GM23248 (cell line): ENCODE measurements at regions not wholly inside any gene's neighbourhood (a gene's known extent, or its start where the extent isn't known, plus 50 kb on each side); places are given as distances from the start of the nearest gene placed in this dataset.

ENCODE experiments used
- DNase-seq: peaks from one replicate; pipeline ENCODE4 v3.0.0-alpha.2; 2015
- H2AFZ ChIP-seq: fragments of 200-600 bp; sonication (generic); 2 replicates; pipeline ENCODE4 v1.6.1; 2016; ENCODE audit warnings: antibody characterized with exemption
- H3F3A ChIP-seq: fragments of 200-600 bp; sonication (generic); 2 replicates; pipeline ENCODE4 v1.6.1; 2016; ENCODE audit warnings: mild to moderate bottlenecking, antibody characterized with exemption, mixed run types; ENCODE audit not compliant: insufficient read depth
- H3K27ac ChIP-seq: fragments of 200-600 bp; sonication (generic); 2 replicates; pipeline ENCODE4 v1.5.1; 2016; ENCODE audit warnings: mild to moderate bottlenecking
- H3K27me3 ChIP-seq: fragments of 200-600 bp; sonication (generic); replicated peaks from 2 replicates; pipeline ENCODE4 v1.6.1; 2016; ENCODE audit warnings: mild to moderate bottlenecking; ENCODE audit not compliant: insufficient read depth
- H3K36me3 ChIP-seq: fragments of 200-600 bp; sonication (generic); 2 replicates; pipeline ENCODE4 v1.6.1; 2016; ENCODE audit warnings: low read depth, mild to moderate bottlenecking
- H3K4me1 ChIP-seq: fragments of 200-600 bp; sonication (generic); 2 replicates; pipeline ENCODE4 v1.6.1; 2016; ENCODE audit warnings: mild to moderate bottlenecking; ENCODE audit not compliant: insufficient read depth
- H3K4me2 ChIP-seq: fragments of 200-600 bp; sonication (generic); one replicate; pipeline ENCODE4 v1.6.1; 2016; ENCODE audit warnings: mild to moderate bottlenecking; ENCODE audit not compliant: unreplicated experiment
- H3K4me3 ChIP-seq: fragments of 200-600 bp; sonication (generic); 2 replicates; pipeline ENCODE4 v1.5.1; 2016; ENCODE audit warnings: mild to moderate bottlenecking
- H3K79me2 ChIP-seq: fragments of 200-600 bp; sonication (generic); 2 replicates; pipeline ENCODE4 v1.6.1; 2016; ENCODE audit warnings: mild to moderate bottlenecking; ENCODE audit not compliant: insufficient read depth
- H3K9ac ChIP-seq: fragments of 200-600 bp; sonication (generic); 2 replicates; pipeline ENCODE4 v1.6.1; 2016; ENCODE audit warnings: mild to moderate bottlenecking
- H3K9me2 ChIP-seq: fragments of 200-600 bp; sonication (generic); 2 replicates; pipeline ENCODE4 v1.6.1; 2016; ENCODE audit warnings: mixed run types, mild to moderate bottlenecking, moderate library complexity; ENCODE audit not compliant: insufficient read depth
- H3K9me3 ChIP-seq: fragments of 200-600 bp; sonication (generic); one replicate; pipeline ENCODE4 v1.6.1; 2017; ENCODE audit warnings: low read depth
- H4K20me1 ChIP-seq: fragments of 200-600 bp; sonication (generic); 2 replicates; pipeline ENCODE4 v1.6.0; 2016; ENCODE audit not compliant: insufficient read depth
- EZH2 ChIP-seq: fragments of 200-600 bp; sonication (generic); IDR thresholded peaks from 2 replicates; pipeline ENCODE4 v1.6.1; 2018; ENCODE audit warnings: antibody characterized with exemption, mild to moderate bottlenecking; ENCODE audit not compliant: insufficient read depth, poor library complexity, severe bottlenecking
- EZH2phosphoT487 ChIP-seq: fragments of 200-600 bp; sonication (generic); IDR thresholded peaks from 2 replicates; pipeline ENCODE4 v1.6.1; 2018; ENCODE audit warnings: antibody characterized with exemption, moderate library complexity, mild to moderate bottlenecking, low read depth; ENCODE audit not compliant: insufficient read depth
- WGBS, 2 experiments: methylation state at CpG; one replicate each; pipeline ENCODE4 v1.1.6; 2015 to 2017; ENCODE audit warnings: low lambda C conversion rate in 2 of 2, low coverage in 1 of 2; ENCODE audit errors: missing lambda C conversion rate in 2 of 2; 5-methylcytosine and 5-hydroxymethylcytosine counted together
- in situ Hi-C: fragments of 300-500 bp; cut with MboI; formaldehyde crosslinking; loops from 2 replicates; pipeline ENCODE4 v1.15.0; 2020

DNA sequence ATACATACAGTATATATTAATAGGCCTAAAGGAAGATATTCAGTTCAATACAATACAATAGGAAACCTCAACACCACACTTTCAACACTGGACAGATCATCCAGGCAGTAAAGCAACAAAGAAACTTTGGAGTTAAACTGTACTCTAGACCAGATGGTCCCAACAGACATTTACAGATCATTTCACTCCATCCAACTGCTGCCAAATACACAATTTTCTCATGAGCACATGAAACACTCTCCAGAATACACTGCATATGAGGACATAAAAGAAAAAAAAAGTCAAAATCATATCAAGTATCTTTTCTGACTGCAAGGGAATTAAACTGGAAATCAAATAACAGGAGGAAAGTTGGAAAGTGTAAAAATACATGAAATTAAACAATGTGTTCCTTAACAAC is 607.5 kb upstream of the BRINP3 start:
- Histone ChIP-seq H3K4me3 (no peak overlapping the region), H4K20me1 (no peaks in the 10 kb centered on the region), H3K9me3 (no peaks in the 10 kb centered on the region), H3F3A (no peaks in the 10 kb centered on the region), H3K4me2 (no peak overlapping the region), H3K4me1 (no peaks in the 10 kb centered on the region), H2AFZ (no peak overlapping the region), H3K27me3 (no peaks in the 10 kb centered on the region), H3K79me2 (no peaks in the 10 kb centered on the region), H3K27ac (no peak overlapping the region), H3K36me3 (no peaks in the 10 kb centered on the region), H3K9ac (no peak overlapping the region), H3K9me2 (no peaks in the 10 kb centered on the region)
- in situ Hi-C loops: no loop called here
- TF ChIP-seq EZH2phosphoT487 (no peak), EZH2 (no peak)
- DNase-seq: no peak

DNA sequence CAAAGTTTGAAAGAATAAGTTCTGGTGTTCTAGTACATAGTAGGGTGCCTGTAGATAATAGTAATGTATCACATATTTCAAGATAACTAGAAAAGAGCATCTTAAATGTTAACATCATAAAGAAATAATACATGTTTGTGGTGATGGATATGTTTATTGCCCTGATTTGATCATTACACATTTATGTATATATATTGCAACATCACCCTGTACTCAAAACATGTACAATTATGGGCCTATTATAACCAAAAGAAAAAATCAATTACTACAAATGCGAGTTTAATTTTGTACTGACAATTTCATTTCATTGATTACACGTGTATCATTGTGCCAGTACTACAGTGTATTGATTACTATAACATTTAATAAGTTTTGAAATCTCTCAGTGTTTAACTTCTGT is 609.2 kb upstream of the BRINP3 start:
- Histone ChIP-seq H3K4me1 (no peaks in the 10 kb centered on the region), H3K4me2 (no peak overlapping the region), H3K9me3 (no peaks in the 10 kb centered on the region), H3K79me2 (no peaks in the 10 kb centered on the region), H3K9ac (no peak overlapping the region), H3K4me3 (no peak overlapping the region), H3K9me2 (no peaks in the 10 kb centered on the region), H3K27ac (no peak overlapping the region), H3K27me3 (no peaks in the 10 kb centered on the region), H4K20me1 (no peaks in the 10 kb centered on the region), H2AFZ (no peak overlapping the region), H3F3A (no peaks in the 10 kb centered on the region), H3K36me3 (no peaks in the 10 kb centered on the region)
- no peak for TF ChIP-seq EZH2
- TF ChIP-seq EZH2phosphoT487: no peak
- WGBS, 2 experiments: 6% methylated on average over 2 of the region's 2 CpGs
- no peak for DNase-seq
- in situ Hi-C loops: no loop called here

DNA sequence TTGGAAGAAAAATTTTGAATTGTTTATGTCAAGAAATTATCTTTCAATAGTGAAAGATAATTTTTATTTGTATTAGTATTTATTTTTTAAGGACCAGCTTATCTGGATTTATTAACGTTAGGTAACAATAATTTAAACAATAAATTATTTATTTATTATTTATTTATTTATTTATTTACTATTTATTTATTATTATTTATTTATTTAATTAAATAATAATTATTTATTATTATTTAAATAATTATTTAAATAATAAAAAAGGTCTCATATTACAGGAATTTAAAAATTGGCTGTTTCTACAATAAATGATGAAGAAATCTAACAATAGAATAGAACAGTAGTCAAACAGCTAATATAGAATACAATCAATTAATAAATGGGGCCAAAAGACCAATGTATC is 618.7 kb upstream of the BRINP3 start:
- Histone ChIP-seq H2AFZ (no peak overlapping the region), H3K9me2 (no peaks in the 10 kb centered on the region), H3F3A (no peaks in the 10 kb centered on the region), H3K4me2 (no peak overlapping the region), H3K27ac (no peak overlapping the region), H3K4me1 (no peaks in the 10 kb centered on the region), H3K27me3 (no peaks in the 10 kb centered on the region), H3K4me3 (no peak overlapping the region), H3K9ac (no peak overlapping the region), H4K20me1 (no peaks in the 10 kb centered on the region), H3K79me2 (no peaks in the 10 kb centered on the region), H3K36me3 (no peaks in the 10 kb centered on the region), H3K9me3 (no peaks in the 10 kb centered on the region)
- WGBS, 2 experiments: 8 to 9% methylated on average over 1 of the region's 1 CpG
- in situ Hi-C loops: no loop called here
- TF ChIP-seq EZH2phosphoT487 (no peak), EZH2 (no peak)
- DNase-seq: no peak

DNA sequence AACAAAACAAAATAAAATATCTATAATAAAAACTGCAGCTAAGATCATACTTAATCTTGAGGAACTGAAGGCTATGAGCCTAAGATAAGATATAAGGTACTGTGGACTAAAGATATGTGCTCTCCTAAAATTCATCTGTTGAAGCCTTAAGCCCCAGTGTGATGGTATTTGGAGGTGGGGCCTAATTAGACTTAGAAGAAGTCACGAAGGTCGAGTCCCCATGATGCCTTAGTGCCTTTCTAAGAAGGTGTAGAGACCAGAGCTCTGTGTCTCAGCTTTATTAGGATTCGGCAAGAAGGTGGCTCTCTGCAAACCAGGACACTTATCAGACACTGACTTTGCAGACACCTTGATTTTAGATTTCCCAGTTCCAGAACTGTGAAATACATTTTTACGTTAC is 622.0 kb upstream of the BRINP3 start:
- H3K27ac ChIP-seq: no peak overlapping the region
- H3K9ac ChIP-seq: no peak overlapping the region
- no peaks in the 10 kb centered on the region for H3F3A ChIP-seq
- H3K9me3 ChIP-seq: no peaks in the 10 kb centered on the region
- 23 to 26% methylated on average over 4 of the region's 4 CpGs for WGBS, 2 experiments
- H4K20me1 ChIP-seq: no peaks in the 10 kb centered on the region
- in situ Hi-C loops: no loop called here
- H3K27me3 ChIP-seq: no peaks in the 10 kb centered on the region
- H3K9me2 ChIP-seq: no peaks in the 10 kb centered on the region
- no peak overlapping the region for H3K4me3 ChIP-seq
- H3K79me2 ChIP-seq: no peaks in the 10 kb centered on the region
- no peak for TF ChIP-seq EZH2
- TF ChIP-seq EZH2phosphoT487: no peak
- no peak overlapping the region for H3K4me2 ChIP-seq
- H2AFZ ChIP-seq: no peak overlapping the region
- no peak for DNase-seq
- H3K36me3 ChIP-seq: no peaks in the 10 kb centered on the region
- H3K4me1 ChIP-seq: no peaks in the 10 kb centered on the region

DNA sequence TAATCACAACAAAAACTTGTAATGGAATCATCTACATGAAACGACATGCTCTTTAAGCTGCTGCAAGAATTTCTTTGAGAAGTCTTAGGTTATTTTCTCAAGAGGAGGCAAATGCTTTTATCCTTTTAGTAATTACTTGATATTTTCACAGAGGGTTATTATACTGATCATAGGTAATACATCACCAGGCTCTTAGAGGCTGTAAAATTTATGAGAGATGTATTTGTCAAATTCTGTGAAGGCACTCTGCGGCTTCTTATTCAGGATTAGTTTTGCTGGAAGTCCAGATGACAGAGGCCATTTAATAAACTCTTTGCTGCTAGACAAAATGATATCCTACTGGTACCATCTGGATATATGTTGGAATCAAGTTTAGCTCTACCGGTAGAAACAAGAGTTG is 624.3 kb upstream of the BRINP3 start:
- H3K4me3 ChIP-seq: no peak overlapping the region
- H3F3A ChIP-seq: no peaks in the 10 kb centered on the region
- H3K4me1 ChIP-seq: no peaks in the 10 kb centered on the region
- no peak for DNase-seq
- H2AFZ ChIP-seq: no peak overlapping the region
- no peak overlapping the region for H3K9ac ChIP-seq
- in situ Hi-C loops: no loop called here
- TF ChIP-seq EZH2: no peak
- H3K9me2 ChIP-seq: no peaks in the 10 kb centered on the region
- H3K27ac ChIP-seq: no peak overlapping the region
- no peaks in the 10 kb centered on the region for H3K36me3 ChIP-seq
- no peaks in the 10 kb centered on the region for H3K79me2 ChIP-seq
- no peaks in the 10 kb centered on the region for H3K9me3 ChIP-seq
- H4K20me1 ChIP-seq: no peaks in the 10 kb centered on the region
- no peak overlapping the region for H3K4me2 ChIP-seq
- 25 to 27% methylated on average over 3 of the region's 3 CpGs for WGBS, 2 experiments
- no peaks in the 10 kb centered on the region for H3K27me3 ChIP-seq
